ENCODE measurements at regions not wholly inside any gene's neighbourhood (a gene's known extent, or its start where the extent isn't known, plus 50 kb on each side); places are given as distances from the start of the nearest gene placed in this dataset.

- WGBS, 2 donors: 81% methylated on average over 8 of the region's 8 CpGs
- no peaks in the 10 kb centered on the region for H3K36me3 ChIP-seq
- no peak for TF ChIP-seq CTCF (IDR thresholded peaks at IDR 0.05)
- TF ChIP-seq EP300 (IDR thresholded peaks at IDR 0.05): no peak
- no peak for TF ChIP-seq POLR2A (IDR thresholded peaks at IDR 0.05)
- no peak overlapping the region for H3K4me3 ChIP-seq
- H3K27me3 ChIP-seq: no peaks in the 10 kb centered on the region
- no peaks in the 10 kb centered on the region for H3K9me3 ChIP-seq
- no peak for DNase-seq (ENCODE audit: low spot score in 2 of 2)
- peaks cover 0 to 7% (median 0%) of the 10 kb centered on the region in 4 donors for H3K4me1 ChIP-seq
- no peak overlapping the region for H3K27ac ChIP-seq
Measured at GRCh38 chr2:100739735-100740432, 80.1 kb upstream of the NPAS2 start.

GRCh38 chr2:100741880-100742276 lies 78.1 kb upstream of the NPAS2 start:
- H3K27ac ChIP-seq: peak overlapping the region in 1 of 4 donors; percentile 32
- 90 to 97% methylated on average over 1 of the region's 1 CpG for WGBS, 2 donors
- no peak for DNase-seq (ENCODE audit: low spot score in 2 of 2)

GRCh38 chr2:100742277-100743254 lies 77.4 kb upstream of the NPAS2 start:
- TF ChIP-seq CTCF (IDR thresholded peaks at IDR 0.05) (no peak), EP300 (IDR thresholded peaks at IDR 0.05) (peak in 1 of 2 donors; percentile 14), POLR2A (IDR thresholded peaks at IDR 0.05) (no peak)
- no peaks in the 10 kb centered on the region for H3K9me3 ChIP-seq
- H3K36me3 ChIP-seq: no peaks in the 10 kb centered on the region
- H3K4me3 ChIP-seq: no peak overlapping the region
- H3K27me3 ChIP-seq: no peaks in the 10 kb centered on the region
- no peak for DNase-seq (ENCODE audit: low spot score in 2 of 2)
- peaks cover 0 to 7% (median 0%) of the 10 kb centered on the region in 4 donors for H3K4me1 ChIP-seq
- peak overlapping the region in 2 of 4 donors; percentile 46 to 74 for H3K27ac ChIP-seq
- 26 to 44% methylated on average over 12 of the region's 12 CpGs for WGBS, 2 donors

More at GRCh38 chr2:100741880-100742276, 78.1 kb upstream of the NPAS2 start:
- Histone ChIP-seq H3K36me3 (no peaks in the 10 kb centered on the region), H3K4me1 (peaks cover 0 to 7% (median 0%) of the 10 kb centered on the region in 4 donors), H3K27me3 (no peaks in the 10 kb centered on the region), H3K4me3 (no peak overlapping the region), H3K9me3 (no peaks in the 10 kb centered on the region)
- TF ChIP-seq POLR2A (IDR thresholded peaks at IDR 0.05) (no peak), CTCF (IDR thresholded peaks at IDR 0.05) (no peak), EP300 (IDR thresholded peaks at IDR 0.05) (no peak)

GRCh38 chr2:100743741-100744140 lies 76.2 kb upstream of the NPAS2 start:
- peaks cover 0 to 7% (median 0%) of the 10 kb centered on the region in 4 donors for H3K4me1 ChIP-seq
- no peak overlapping the region for H3K4me3 ChIP-seq
- WGBS, 2 donors: 60 to 81% methylated on average over 5 of the region's 5 CpGs
- no peak overlapping the region for H3K27ac ChIP-seq
- no peaks in the 10 kb centered on the region for H3K9me3 ChIP-seq
- no peaks in the 10 kb centered on the region for H3K27me3 ChIP-seq
- DNase-seq (ENCODE audit: low spot score in 2 of 2): no peak
- no peaks in the 10 kb centered on the region for H3K36me3 ChIP-seq
- TF ChIP-seq EP300 (IDR thresholded peaks at IDR 0.05) (no peak), CTCF (IDR thresholded peaks at IDR 0.05) (no peak), POLR2A (IDR thresholded peaks at IDR 0.05) (no peak)

GRCh38 chr2:100744184-100744583 lies 75.8 kb upstream of the NPAS2 start:
- Histone ChIP-seq H3K27ac (no peak overlapping the region), H3K4me3 (no peak overlapping the region), H3K4me1 (peaks cover 0 to 7% (median 0%) of the 10 kb centered on the region in 4 donors), H3K36me3 (no peaks in the 10 kb centered on the region), H3K9me3 (no peaks in the 10 kb centered on the region), H3K27me3 (no peaks in the 10 kb centered on the region)
- DNase-seq (ENCODE audit: low spot score in 2 of 2): no peak
- 84 to 88% methylated on average over 11 of the region's 11 CpGs for WGBS, 2 donors
- TF ChIP-seq EP300 (IDR thresholded peaks at IDR 0.05): no peak
- TF ChIP-seq POLR2A (IDR thresholded peaks at IDR 0.05): no peak
- no peak for TF ChIP-seq CTCF (IDR thresholded peaks at IDR 0.05)

All from tibial nerve (tissue), 4 donors.